ENCODE measurements at regions not wholly inside any gene's neighbourhood (a gene's known extent, or its start where the extent isn't known, plus 50 kb on each side); places are given as distances from the start of the nearest gene placed in this dataset.

DNA sequence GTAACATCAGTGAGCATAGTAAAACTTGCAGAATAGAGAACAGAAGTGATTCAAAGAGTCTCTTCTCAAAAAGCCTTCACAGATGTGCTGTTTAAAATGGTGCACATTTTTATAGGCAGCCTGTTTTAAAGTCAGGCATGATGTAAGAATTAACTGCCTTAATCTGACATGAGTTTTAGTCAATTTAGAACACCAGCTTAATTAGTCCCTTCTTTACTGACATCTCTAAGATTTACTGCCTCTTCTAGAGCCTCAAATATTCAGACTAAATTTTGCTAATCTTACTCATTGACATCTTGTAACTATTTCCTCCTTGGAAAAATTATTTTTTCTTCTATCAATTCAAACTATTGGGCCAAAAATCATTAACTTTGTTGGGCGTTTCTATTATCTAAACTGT lies 782.5 kb downstream of the C12orf50 start:
- H4K20me1 ChIP-seq (ENCODE audit: insufficient read depth, low read length): no peaks in the 10 kb centered on the region
- Mint-ChIP-seq H3K4me3 (ENCODE audit: unreplicated experiment) (no peak overlapping the region), H3K36me3 (ENCODE audit: low read depth, unreplicated experiment) (no peaks in the 10 kb centered on the region), H3K9me3 (ENCODE audit: unreplicated experiment) (no peaks in the 10 kb centered on the region), H3K27ac (ENCODE audit: unreplicated experiment) (peak overlapping the region; percentile 16), H3K4me1 (ENCODE audit: low read depth, unreplicated experiment) (no peaks in the 10 kb centered on the region), H3K27me3 (ENCODE audit: low read depth, unreplicated experiment) (no peaks in the 10 kb centered on the region)
- DNase-seq (ENCODE audit: low read depth): no peak
- no peaks in the 10 kb centered on the region for H3K4me1 ChIP-seq (ENCODE audit: insufficient read depth, low read length)
- no peak for TF ChIP-seq EZH2 (IDR thresholded peaks at IDR 0.05; ENCODE audit: insufficient read depth, low read length)
- TF ChIP-seq, protein P1, sequence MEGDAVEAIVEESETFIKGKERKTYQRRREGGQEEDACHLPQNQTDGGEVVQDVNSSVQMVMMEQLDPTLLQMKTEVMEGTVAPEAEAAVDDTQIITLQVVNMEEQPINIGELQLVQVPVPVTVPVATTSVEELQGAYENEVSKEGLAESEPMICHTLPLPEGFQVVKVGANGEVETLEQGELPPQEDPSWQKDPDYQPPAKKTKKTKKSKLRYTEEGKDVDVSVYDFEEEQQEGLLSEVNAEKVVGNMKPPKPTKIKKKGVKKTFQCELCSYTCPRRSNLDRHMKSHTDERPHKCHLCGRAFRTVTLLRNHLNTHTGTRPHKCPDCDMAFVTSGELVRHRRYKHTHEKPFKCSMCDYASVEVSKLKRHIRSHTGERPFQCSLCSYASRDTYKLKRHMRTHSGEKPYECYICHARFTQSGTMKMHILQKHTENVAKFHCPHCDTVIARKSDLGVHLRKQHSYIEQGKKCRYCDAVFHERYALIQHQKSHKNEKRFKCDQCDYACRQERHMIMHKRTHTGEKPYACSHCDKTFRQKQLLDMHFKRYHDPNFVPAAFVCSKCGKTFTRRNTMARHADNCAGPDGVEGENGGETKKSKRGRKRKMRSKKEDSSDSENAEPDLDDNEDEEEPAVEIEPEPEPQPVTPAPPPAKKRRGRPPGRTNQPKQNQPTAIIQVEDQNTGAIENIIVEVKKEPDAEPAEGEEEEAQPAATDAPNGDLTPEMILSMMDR (IDR thresholded peaks at IDR 0.05; ENCODE audit: insufficient read depth, low read depth, low read length): no peak
- H3K36me3 ChIP-seq (ENCODE audit: insufficient read depth, low read length): no peaks in the 10 kb centered on the region
- no peak overlapping the region for H3K9ac ChIP-seq (ENCODE audit: low read length)
- no peaks in the 10 kb centered on the region for H3K27me3 ChIP-seq (ENCODE audit: insufficient read depth, low read length)
- FAIRE-seq: no peak
- no peak overlapping the region for H3K27ac ChIP-seq (ENCODE audit: low read depth, low read length)
- no peak overlapping the region for H3K4me2 ChIP-seq (ENCODE audit: low read length)
- no peak overlapping the region for H3K4me3 ChIP-seq (ENCODE audit: insufficient read depth, low read depth, low read length)
- no peak overlapping the region for H2AFZ ChIP-seq (ENCODE audit: low read depth, low read length)
- H3K79me2 ChIP-seq (ENCODE audit: insufficient read depth, low read length): no peaks in the 10 kb centered on the region
- no peaks in the 10 kb centered on the region for H3K9me3 ChIP-seq (ENCODE audit: insufficient read depth, low read depth, low read length)

DNA sequence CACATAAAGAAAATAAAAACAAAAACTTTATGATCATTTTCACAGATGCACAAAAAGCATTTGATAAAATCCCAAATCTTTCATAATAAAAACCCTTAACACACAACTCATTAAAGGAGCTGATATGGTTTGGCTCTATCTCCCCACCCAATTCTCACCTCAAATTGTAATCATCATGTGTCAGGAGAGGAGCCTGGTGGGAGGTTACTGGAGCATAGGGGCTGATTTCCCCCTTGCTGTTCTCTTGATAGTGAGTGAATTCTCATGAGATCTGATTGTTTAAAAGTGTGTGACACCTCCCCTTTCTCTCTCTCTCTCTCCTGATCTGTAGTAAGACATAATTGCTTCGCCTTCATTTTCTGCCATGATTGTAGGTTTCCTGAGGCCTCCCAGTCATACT lies 790.7 kb downstream of the C12orf50 start:
- H3K9ac ChIP-seq (ENCODE audit: low read length): no peak overlapping the region
- H3K4me1 ChIP-seq (ENCODE audit: insufficient read depth, low read length): no peaks in the 10 kb centered on the region
- no peaks in the 10 kb centered on the region for H3K9me3 ChIP-seq (ENCODE audit: insufficient read depth, low read depth, low read length)
- no peaks in the 10 kb centered on the region for H3K79me2 ChIP-seq (ENCODE audit: insufficient read depth, low read length)
- H3K9me3 Mint-ChIP-seq (ENCODE audit: unreplicated experiment): no peaks in the 10 kb centered on the region
- DNase-seq (ENCODE audit: low read depth) (no peak), FAIRE-seq (no peak)
- H4K20me1 ChIP-seq (ENCODE audit: insufficient read depth, low read length): no peaks in the 10 kb centered on the region
- H2AFZ ChIP-seq (ENCODE audit: low read depth, low read length): no peak overlapping the region
- H3K36me3 Mint-ChIP-seq (ENCODE audit: low read depth, unreplicated experiment): no peaks in the 10 kb centered on the region
- H3K4me3 ChIP-seq (ENCODE audit: insufficient read depth, low read depth, low read length): no peak overlapping the region
- no peak overlapping the region for H3K4me3 Mint-ChIP-seq (ENCODE audit: unreplicated experiment)
- H3K36me3 ChIP-seq (ENCODE audit: insufficient read depth, low read length): no peaks in the 10 kb centered on the region
- no peaks in the 10 kb centered on the region for H3K4me1 Mint-ChIP-seq (ENCODE audit: low read depth, unreplicated experiment)
- H3K27me3 Mint-ChIP-seq (ENCODE audit: low read depth, unreplicated experiment): no peaks in the 10 kb centered on the region
- no peak for TF ChIP-seq EZH2 (IDR thresholded peaks at IDR 0.05; ENCODE audit: insufficient read depth, low read length)
- TF ChIP-seq, protein P1 (IDR thresholded peaks at IDR 0.05; ENCODE audit: insufficient read depth, low read depth, low read length): no peak
- no peak overlapping the region for H3K4me2 ChIP-seq (ENCODE audit: low read length)
- no peak overlapping the region for H3K27ac ChIP-seq (ENCODE audit: low read depth, low read length)
- H3K27me3 ChIP-seq (ENCODE audit: insufficient read depth, low read length): no peaks in the 10 kb centered on the region
- H3K27ac Mint-ChIP-seq (ENCODE audit: unreplicated experiment): no peak overlapping the region

DNA sequence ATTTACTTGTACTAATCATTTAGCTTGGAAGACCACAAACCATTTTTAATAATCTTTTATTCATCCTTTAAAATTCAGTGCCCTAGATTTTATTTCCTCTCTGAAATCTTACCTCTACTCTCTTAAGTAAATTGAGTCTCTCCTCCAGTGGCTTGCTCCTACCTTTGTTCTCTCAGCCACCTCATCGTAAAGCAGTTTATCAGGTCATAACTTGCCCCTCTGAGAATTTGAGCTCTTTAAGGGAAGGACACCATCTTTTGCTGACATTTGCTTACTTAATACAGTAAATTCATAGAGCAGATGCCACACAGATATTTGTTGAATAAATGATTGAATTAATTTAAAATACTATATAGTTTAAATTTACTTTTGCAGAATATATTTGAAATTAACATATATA lies 794.3 kb downstream of the C12orf50 start:
- Mint-ChIP-seq H3K27me3 (ENCODE audit: low read depth, unreplicated experiment) (no peaks in the 10 kb centered on the region), H3K36me3 (ENCODE audit: low read depth, unreplicated experiment) (no peaks in the 10 kb centered on the region), H3K4me3 (ENCODE audit: unreplicated experiment) (no peak overlapping the region), H3K9me3 (ENCODE audit: unreplicated experiment) (no peaks in the 10 kb centered on the region), H3K4me1 (ENCODE audit: low read depth, unreplicated experiment) (no peaks in the 10 kb centered on the region), H3K27ac (ENCODE audit: unreplicated experiment) (no peak overlapping the region)
- no peaks in the 10 kb centered on the region for H3K36me3 ChIP-seq (ENCODE audit: insufficient read depth, low read length)
- TF ChIP-seq, protein P1 (IDR thresholded peaks at IDR 0.05; ENCODE audit: insufficient read depth, low read depth, low read length): no peak
- TF ChIP-seq EZH2 (IDR thresholded peaks at IDR 0.05; ENCODE audit: insufficient read depth, low read length): no peak
- no peaks in the 10 kb centered on the region for H3K9me3 ChIP-seq (ENCODE audit: insufficient read depth, low read depth, low read length)
- H3K4me1 ChIP-seq (ENCODE audit: insufficient read depth, low read length): no peaks in the 10 kb centered on the region
- H3K79me2 ChIP-seq (ENCODE audit: insufficient read depth, low read length): no peaks in the 10 kb centered on the region
- no peak overlapping the region for H3K27ac ChIP-seq (ENCODE audit: low read depth, low read length)
- no peak overlapping the region for H3K4me3 ChIP-seq (ENCODE audit: insufficient read depth, low read depth, low read length)
- H3K4me2 ChIP-seq (ENCODE audit: low read length): no peak overlapping the region
- H3K9ac ChIP-seq (ENCODE audit: low read length): no peak overlapping the region
- no peaks in the 10 kb centered on the region for H3K27me3 ChIP-seq (ENCODE audit: insufficient read depth, low read length)
- no peaks in the 10 kb centered on the region for H4K20me1 ChIP-seq (ENCODE audit: insufficient read depth, low read length)
- no peak overlapping the region for H2AFZ ChIP-seq (ENCODE audit: low read depth, low read length)
- FAIRE-seq: no peak
- no peak for DNase-seq (ENCODE audit: low read depth)

All from astrocyte (in vitro differentiated cells and primary cell).